DND-41 (cell line): ENCODE measurements at regions not wholly inside any gene's neighbourhood (a gene's known extent, or its start where the extent isn't known, plus 50 kb on each side); places are given as distances from the start of the nearest gene placed in this dataset.

ENCODE experiments used
- ATAC-seq: fragments of 200-7000 bp; cut with Tn5 transposase; 3 replicates; pipeline ENCODE4 v1.9.1; 2021; ENCODE audit warnings: low read depth; ENCODE audit not compliant: insufficient read depth
- DNase-seq: peaks from one replicate; pipeline ENCODE4 v3.0.0-alpha.2; 2020
- H2AFZ ChIP-seq: 2 replicates; pipeline ENCODE4 v1.6.0; 2012; ENCODE audit warnings: low read depth, low read length
- H3K27ac ChIP-seq: 2 replicates; pipeline ENCODE4 v1.5.1; 2012; ENCODE audit warnings: low read length, inconsistent platforms
- H3K27me3 ChIP-seq: fragments of 200-600 bp; sonication (generic); 2 replicates; pipeline ENCODE4 v1.6.0; 2012; ENCODE audit warnings: low read length, mild to moderate bottlenecking, inconsistent platforms; ENCODE audit not compliant: insufficient read depth, poor library complexity
- H3K36me3 ChIP-seq: 2 replicates; pipeline ENCODE4 v1.5.1; 2012; ENCODE audit warnings: low read length, inconsistent platforms; ENCODE audit not compliant: insufficient read depth
- H3K4me1 ChIP-seq: 2 replicates; pipeline ENCODE4 v1.5.1; 2012; ENCODE audit warnings: mild to moderate bottlenecking, low read length; ENCODE audit not compliant: insufficient read depth
- H3K4me2 ChIP-seq: 2 replicates; pipeline ENCODE4 v1.6.0; 2012; ENCODE audit warnings: mild to moderate bottlenecking, moderate library complexity, low read length, inconsistent platforms; ENCODE audit not compliant: insufficient read depth
- H3K4me3 ChIP-seq, 2 experiments: fragments of 200-600 bp in 1 of 2; shearing (Covaris generic) in 1 of 2; 2 replicates each; pipeline ENCODE4 v1.5.1; 2012 to 2016; ENCODE audit warnings: inconsistent platforms in 2 of 2, low read length in 2 of 2, mild to moderate bottlenecking in 2 of 2, low read depth in 1 of 2, moderate library complexity in 1 of 2
- H3K79me2 ChIP-seq: 2 replicates; pipeline ENCODE4 v1.6.0; 2012; ENCODE audit warnings: low read length, inconsistent platforms; ENCODE audit not compliant: insufficient read depth
- H3K9ac ChIP-seq: 2 replicates; pipeline ENCODE4 v1.6.0; 2012; ENCODE audit warnings: low read depth, mild to moderate bottlenecking, inconsistent platforms, low read length, moderate library complexity
- H3K9me3 ChIP-seq: 2 replicates; pipeline ENCODE4 v1.5.1; 2012; ENCODE audit warnings: low read length, moderate library complexity, mild to moderate bottlenecking, inconsistent platforms; ENCODE audit not compliant: insufficient read depth, severe bottlenecking
- H4K20me1 ChIP-seq: 2 replicates; pipeline ENCODE4 v1.6.0; 2012; ENCODE audit warnings: low read length; ENCODE audit not compliant: insufficient read depth
- CTCF ChIP-seq: IDR thresholded peaks from 2 replicates; pipeline ENCODE4 v1.5.1; 2012; ENCODE audit warnings: borderline replicate concordance, low read length, moderate library complexity, mild to moderate bottlenecking; ENCODE audit not compliant: poor library complexity, severe bottlenecking; ENCODE audit errors: extremely low read depth
- EZH2 ChIP-seq: IDR thresholded peaks from 3 replicates; pipeline ENCODE4 v1.6.1; 2012; ENCODE audit warnings: borderline replicate concordance, low read depth, mild to moderate bottlenecking, moderate library complexity, low read length, inconsistent platforms; ENCODE audit not compliant: severe bottlenecking

- no peak overlapping the region for H2AFZ ChIP-seq
- no peaks in the 10 kb centered on the region for H3K27me3 ChIP-seq
- no peaks in the 10 kb centered on the region for H3K36me3 ChIP-seq
- no peak overlapping the region for H3K27ac ChIP-seq
- no peak for ATAC-seq
- DNase-seq, result no peak
- H3K79me2 ChIP-seq, result no peaks in the 10 kb centered on the region
- H3K4me3 ChIP-seq, result no peak overlapping the region
- H3K4me2 ChIP-seq, result no peak overlapping the region
- TF ChIP-seq EZH2, result no peak
- TF ChIP-seq CTCF, result no peak
- H3K9me3 ChIP-seq, result no peaks in the 10 kb centered on the region
- no peaks in the 10 kb centered on the region for H3K4me1 ChIP-seq
- H4K20me1 ChIP-seq, result no peaks in the 10 kb centered on the region
- no peak overlapping the region for H3K9ac ChIP-seq
These were observed 408.8 kb downstream of the COL11A1 start for GRCh38 chr1:102699524-102699923.

- H3K27me3 ChIP-seq, result no peaks in the 10 kb centered on the region
- TF ChIP-seq EZH2 (no peak), CTCF (no peak)
- no peak overlapping the region for H3K27ac ChIP-seq
- DNase-seq (no peak), ATAC-seq (no peak)
- no peaks in the 10 kb centered on the region for H3K4me1 ChIP-seq
- H4K20me1 ChIP-seq, result no peaks in the 10 kb centered on the region
- H3K4me3 ChIP-seq, result no peak overlapping the region
- no peak overlapping the region for H3K4me2 ChIP-seq
- H2AFZ ChIP-seq, result no peak overlapping the region
- H3K9me3 ChIP-seq, result no peaks in the 10 kb centered on the region
- H3K9ac ChIP-seq, result no peak overlapping the region
- no peaks in the 10 kb centered on the region for H3K36me3 ChIP-seq
- H3K79me2 ChIP-seq, result no peaks in the 10 kb centered on the region
These were observed 415.0 kb downstream of the COL11A1 start for GRCh38 chr1:102693345-102693744.

GRCh38 chr1:102691592-102692090 lies 416.7 kb downstream of the COL11A1 start:
- no peak for TF ChIP-seq EZH2
- no peak for TF ChIP-seq CTCF
- no peaks in the 10 kb centered on the region for H3K36me3 ChIP-seq
- no peaks in the 10 kb centered on the region for H3K4me1 ChIP-seq
- no peak overlapping the region for H3K9ac ChIP-seq
- H3K4me2 ChIP-seq, result no peak overlapping the region
- H3K79me2 ChIP-seq, result no peaks in the 10 kb centered on the region
- DNase-seq (no peak), ATAC-seq (no peak)
- no peak overlapping the region for H3K27ac ChIP-seq
- no peaks in the 10 kb centered on the region for H4K20me1 ChIP-seq
- no peak overlapping the region for H2AFZ ChIP-seq
- no peak overlapping the region for H3K4me3 ChIP-seq
- no peaks in the 10 kb centered on the region for H3K9me3 ChIP-seq
- no peaks in the 10 kb centered on the region for H3K27me3 ChIP-seq

GRCh38 chr1:102687383-102687782 lies 420.9 kb downstream of the COL11A1 start:
- no peaks in the 10 kb centered on the region for H3K27me3 ChIP-seq
- TF ChIP-seq CTCF (no peak), EZH2 (no peak)
- no peak overlapping the region for H3K4me2 ChIP-seq
- ATAC-seq, result no peak
- H4K20me1 ChIP-seq, result no peaks in the 10 kb centered on the region
- no peak overlapping the region for H3K9ac ChIP-seq
- no peak overlapping the region for H3K4me3 ChIP-seq
- no peak overlapping the region for H3K27ac ChIP-seq
- no peaks in the 10 kb centered on the region for H3K9me3 ChIP-seq
- H3K4me1 ChIP-seq, result no peaks in the 10 kb centered on the region
- H2AFZ ChIP-seq, result no peak overlapping the region
- no peaks in the 10 kb centered on the region for H3K79me2 ChIP-seq
- no peak for DNase-seq
- no peaks in the 10 kb centered on the region for H3K36me3 ChIP-seq
